T-helper 2 cell treated with Interferon-gamma antibody and Interleukin-4, amounts not matched to agents 5 μg/mL and 100 μg/mL, for 36 hours (primary cell): ENCODE measurements at regions not wholly inside any gene's neighbourhood (a gene's known extent, or its start where the extent isn't known, plus 50 kb on each side); places are given as distances from the start of the nearest gene placed in this dataset.

Source experiments
- DNase-seq: peaks from one replicate; pipeline ENCODE4 v3.0.0; 2021; ENCODE audit warnings: low spot score
- H3K27ac Mint-ChIP-seq: one replicate; pipeline ENCODE4 v1.8.0; 2021; ENCODE audit warnings: mild to moderate bottlenecking, mixed read lengths
- H3K27me3 Mint-ChIP-seq: one replicate; pipeline ENCODE4 v1.8.0; 2021; ENCODE audit warnings: low read depth, mixed read lengths
- H3K36me3 Mint-ChIP-seq: one replicate; pipeline ENCODE4 v1.8.0; 2021; ENCODE audit warnings: low read depth, mixed read lengths
- H3K4me1 Mint-ChIP-seq: one replicate; pipeline ENCODE4 v1.8.0; 2021; ENCODE audit warnings: low read depth, mixed read lengths
- H3K4me3 Mint-ChIP-seq: one replicate; pipeline ENCODE4 v1.8.0; 2022; ENCODE audit warnings: mild to moderate bottlenecking, moderate library complexity, mixed read lengths
- H3K9me3 Mint-ChIP-seq: one replicate; pipeline ENCODE4 v1.8.0; 2021; ENCODE audit warnings: mixed read lengths

DNA sequence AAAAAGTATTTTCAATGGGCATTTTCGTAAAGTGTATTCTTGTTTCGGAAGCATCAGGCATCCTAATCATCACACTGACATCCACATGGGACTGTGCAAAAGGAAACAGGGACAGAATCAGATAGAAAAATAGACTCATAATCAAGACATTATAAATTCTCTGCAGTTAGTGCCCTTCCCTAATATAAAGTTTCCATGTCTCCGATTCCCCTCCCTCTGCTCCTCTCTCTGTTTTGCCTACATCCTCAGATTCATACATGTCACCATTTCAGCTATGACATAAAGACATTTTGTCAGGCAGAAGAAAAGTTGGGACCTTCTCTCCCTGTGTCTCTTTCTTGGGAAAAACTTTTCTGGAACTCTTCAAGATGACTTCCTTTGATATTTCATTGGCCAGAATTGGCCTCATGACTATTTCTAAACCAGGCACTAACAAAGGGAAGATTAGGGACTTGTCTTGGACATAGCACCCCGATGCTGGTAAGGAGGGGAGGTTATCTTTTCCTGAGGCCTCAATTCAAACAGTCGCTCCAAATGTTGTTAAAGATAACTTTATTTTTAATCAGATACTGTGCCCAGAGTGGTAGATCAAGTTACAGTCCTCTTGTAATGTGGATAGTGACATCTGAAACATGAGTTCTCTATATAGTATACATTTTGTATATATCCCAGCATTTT lies 212.1 kb upstream of the BTG1 start:
- peaks cover 41% of the 10 kb centered on the region for H3K36me3 Mint-ChIP-seq
- H3K27me3 Mint-ChIP-seq: no peaks in the 10 kb centered on the region
- peaks cover 57% of the 10 kb centered on the region for H3K9me3 Mint-ChIP-seq
- no peak for DNase-seq
- H3K27ac Mint-ChIP-seq: no peak overlapping the region
- H3K4me1 Mint-ChIP-seq: peaks cover 39% of the 10 kb centered on the region
- H3K4me3 Mint-ChIP-seq: no peak overlapping the region

DNA sequence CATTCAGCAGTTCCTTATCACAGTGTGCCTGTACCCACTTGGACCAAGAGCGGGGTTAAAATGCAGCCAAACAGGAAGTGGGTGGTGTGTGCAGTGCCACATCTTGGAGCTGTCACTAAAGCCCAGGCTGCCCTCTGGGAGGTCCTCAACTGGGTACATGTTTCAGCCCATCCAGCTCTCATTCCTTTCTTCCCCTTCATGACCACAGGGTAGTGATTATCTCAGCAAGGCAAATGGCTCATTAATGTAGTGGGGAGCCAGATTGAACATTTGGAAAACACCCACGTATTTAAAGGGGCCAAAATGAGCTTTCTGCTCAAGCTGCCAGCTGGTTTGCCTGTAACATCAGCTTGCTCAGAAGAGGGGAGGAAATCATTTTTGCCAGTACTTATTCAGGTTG lies 210.8 kb upstream of the BTG1 start:
- H3K27ac Mint-ChIP-seq: no peak overlapping the region
- peaks cover 31% of the 10 kb centered on the region for H3K4me1 Mint-ChIP-seq
- no peaks in the 10 kb centered on the region for H3K27me3 Mint-ChIP-seq
- H3K9me3 Mint-ChIP-seq: peaks cover 51% of the 10 kb centered on the region
- H3K4me3 Mint-ChIP-seq: no peak overlapping the region
- no peak for DNase-seq
- peaks cover 34% of the 10 kb centered on the region for H3K36me3 Mint-ChIP-seq

DNA sequence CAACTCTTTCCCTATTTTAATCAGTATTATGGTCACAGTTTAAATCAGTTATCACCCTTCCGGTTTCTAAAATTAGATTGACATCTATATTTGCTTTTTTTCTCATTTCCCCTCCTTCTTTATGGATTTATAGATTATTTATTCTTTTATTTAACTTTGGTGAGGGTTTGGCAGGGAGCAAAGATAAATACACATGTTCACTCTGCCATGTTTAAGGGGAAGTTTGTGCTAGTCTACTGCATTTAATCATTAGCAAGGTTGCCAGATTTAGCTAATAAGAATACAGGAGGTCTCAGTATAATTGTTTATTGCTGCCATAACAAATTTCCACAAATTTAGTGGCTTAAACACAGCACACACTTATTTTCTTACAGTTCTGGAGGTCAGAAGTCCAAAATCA lies 204.0 kb upstream of the BTG1 start:
- Mint-ChIP-seq H3K27me3 (no peaks in the 10 kb centered on the region), H3K4me1 (no peaks in the 10 kb centered on the region)

DNA sequence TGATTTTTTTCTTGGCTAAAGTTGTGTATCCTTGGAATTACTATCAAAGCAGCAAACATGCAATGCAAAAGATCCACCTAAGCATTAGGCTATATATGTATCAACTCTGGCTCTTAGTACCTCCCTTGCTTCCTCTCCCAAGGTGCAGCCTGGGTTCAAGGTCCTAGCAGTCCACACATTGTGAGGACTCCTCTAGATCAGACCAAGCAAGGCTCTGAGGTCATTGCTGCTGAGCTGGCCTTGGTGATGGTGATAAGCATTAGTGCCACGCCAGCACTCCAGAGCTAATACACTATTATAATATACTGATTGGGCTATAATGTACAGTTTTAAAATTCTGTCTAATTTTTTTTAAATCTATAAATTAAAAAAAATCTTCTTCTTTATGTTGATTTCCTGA lies 196.9 kb upstream of the BTG1 start:
- Mint-ChIP-seq H3K36me3 (peaks cover 2% of the 10 kb centered on the region), H3K4me1 (peaks cover 14% of the 10 kb centered on the region), H3K4me3 (no peak overlapping the region), H3K9me3 (no peaks in the 10 kb centered on the region), H3K27ac (no peak overlapping the region), H3K27me3 (no peaks in the 10 kb centered on the region)
- DNase-seq: no peak

More for the DNA sequence above, 204.0 kb upstream of the BTG1 start:
- Mint-ChIP-seq H3K27ac (no peak overlapping the region), H3K9me3 (no peaks in the 10 kb centered on the region), H3K36me3 (no peaks in the 10 kb centered on the region), H3K4me3 (no peak overlapping the region)
- no peak for DNase-seq

GRCh38 chr12:92341065-92341668 lies 195.5 kb upstream of the BTG1 start:
- no peaks in the 10 kb centered on the region for H3K27me3 Mint-ChIP-seq
- peak; percentile 32 for DNase-seq
- no peaks in the 10 kb centered on the region for H3K9me3 Mint-ChIP-seq
- peaks cover 14% of the 10 kb centered on the region for H3K4me1 Mint-ChIP-seq
- H3K27ac Mint-ChIP-seq: peak overlapping the region; percentile 56
- peak overlapping the region; percentile 59 for H3K4me3 Mint-ChIP-seq
- peaks cover 2% of the 10 kb centered on the region for H3K36me3 Mint-ChIP-seq

DNA sequence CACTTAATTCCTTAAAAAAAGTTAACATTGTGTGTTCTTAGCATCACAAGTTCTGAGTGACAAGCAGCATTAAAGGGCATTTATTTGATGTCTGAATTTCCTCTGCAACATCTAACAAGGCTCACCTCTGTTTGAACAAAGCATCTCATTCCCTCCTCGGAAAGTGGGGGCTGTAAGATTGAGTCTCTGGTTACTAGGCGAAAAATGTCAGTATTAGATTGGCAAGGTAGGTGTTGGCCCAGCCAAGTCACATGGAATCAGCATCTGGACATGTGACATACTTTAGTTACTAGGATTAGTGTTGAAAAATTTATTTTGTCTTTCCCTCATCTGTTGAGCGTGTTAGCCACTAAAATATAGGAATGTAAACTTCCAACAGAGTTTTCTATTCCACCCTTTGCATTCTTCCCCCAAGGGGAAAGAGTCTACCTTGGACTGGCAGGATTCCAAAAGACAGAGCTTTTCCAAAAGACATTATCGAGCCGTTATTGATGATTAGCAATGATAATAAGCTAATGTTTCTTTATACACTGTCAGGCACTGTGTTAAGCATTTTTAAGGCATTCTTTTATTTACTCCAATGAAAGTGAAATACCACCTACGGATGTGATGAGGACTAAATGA lies 194.9 kb upstream of the BTG1 start:
- Mint-ChIP-seq H3K27ac (no peak overlapping the region), H3K9me3 (no peaks in the 10 kb centered on the region), H3K36me3 (peaks cover 2% of the 10 kb centered on the region), H3K4me3 (peak overlapping the region; percentile 59), H3K4me1 (peaks cover 14% of the 10 kb centered on the region), H3K27me3 (no peaks in the 10 kb centered on the region)
- DNase-seq: no peak

- Mint-ChIP-seq H3K4me1 (peaks cover 14% of the 10 kb centered on the region), H3K27ac (no peak overlapping the region), H3K4me3 (no peak overlapping the region), H3K9me3 (no peaks in the 10 kb centered on the region), H3K27me3 (no peaks in the 10 kb centered on the region), H3K36me3 (peaks cover 2% of the 10 kb centered on the region)
- DNase-seq: no peak
These were observed 194.4 kb upstream of the BTG1 start for GRCh38 chr12:92340003-92340402.

DNA sequence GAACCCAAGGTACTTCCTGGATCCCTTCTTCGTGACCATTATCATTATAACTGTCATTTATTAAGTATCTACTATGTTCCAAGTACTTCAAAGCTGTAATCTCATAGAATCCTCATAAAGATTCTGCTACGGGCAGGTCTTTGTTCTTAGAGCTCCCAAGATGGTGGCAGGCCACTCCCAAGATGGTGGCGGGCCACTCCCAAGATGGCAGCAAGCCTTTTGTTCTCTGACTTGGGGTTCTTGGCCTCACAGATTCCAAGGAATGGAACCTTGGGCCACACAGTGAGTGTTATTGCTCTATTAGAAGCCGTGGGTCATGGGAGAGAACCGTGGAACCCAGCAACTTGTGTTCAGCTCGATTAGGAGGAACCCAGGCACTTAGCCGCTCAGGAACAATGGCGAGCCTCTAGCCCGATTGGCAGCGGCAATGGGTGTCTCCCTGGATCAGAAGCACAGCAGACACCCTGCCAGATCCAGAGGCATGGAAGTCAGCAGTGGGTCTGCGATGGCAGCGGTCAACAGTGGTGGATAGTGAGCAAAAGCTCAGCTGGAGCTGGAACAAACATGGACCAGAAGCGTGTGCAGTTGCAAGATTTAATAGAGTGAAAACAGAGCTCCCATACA lies 193.7 kb upstream of the BTG1 start:
- Mint-ChIP-seq H3K4me1 (peaks cover 14% of the 10 kb centered on the region), H3K4me3 (no peak overlapping the region), H3K36me3 (peaks cover 2% of the 10 kb centered on the region), H3K9me3 (no peaks in the 10 kb centered on the region), H3K27ac (no peak overlapping the region), H3K27me3 (peaks cover 2% of the 10 kb centered on the region)
- DNase-seq: no peak

- H3K9me3 Mint-ChIP-seq: no peaks in the 10 kb centered on the region
- no peak overlapping the region for H3K4me3 Mint-ChIP-seq
- peaks cover 2% of the 10 kb centered on the region for H3K36me3 Mint-ChIP-seq
- peaks cover 7% of the 10 kb centered on the region for H3K27me3 Mint-ChIP-seq
- DNase-seq: no peak
- peaks cover 19% of the 10 kb centered on the region for H3K4me1 Mint-ChIP-seq
- H3K27ac Mint-ChIP-seq: no peak overlapping the region
These were observed 193.0 kb upstream of the BTG1 start for GRCh38 chr12:92338671-92339070.

DNA sequence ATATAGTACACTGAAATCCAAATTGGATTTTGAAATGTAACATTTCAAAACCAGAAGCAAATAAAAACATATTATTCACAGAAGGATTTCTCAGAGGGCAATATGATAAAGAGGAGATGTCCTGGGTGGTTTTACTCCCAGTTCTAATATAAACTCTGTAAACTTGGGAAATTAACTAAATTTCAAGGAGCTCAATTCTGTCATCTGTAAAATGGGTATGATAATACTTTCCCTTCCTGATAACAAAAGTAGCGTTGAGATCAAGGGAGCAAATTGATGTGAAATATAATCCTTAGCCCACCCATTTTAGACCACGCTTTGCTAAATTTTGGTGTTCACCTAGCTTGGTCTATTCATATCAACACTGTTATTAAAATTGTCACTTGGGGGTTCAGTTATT lies 192.5 kb upstream of the BTG1 start:
- Mint-ChIP-seq H3K4me1 (peaks cover 25% of the 10 kb centered on the region), H3K9me3 (no peaks in the 10 kb centered on the region), H3K27ac (no peak overlapping the region), H3K27me3 (peaks cover 9% of the 10 kb centered on the region), H3K4me3 (no peak overlapping the region), H3K36me3 (peaks cover 2% of the 10 kb centered on the region)
- DNase-seq: no peak

GRCh38 chr12:92337128-92337527 lies 191.5 kb upstream of the BTG1 start:
- H3K4me1 Mint-ChIP-seq: peaks cover 34% of the 10 kb centered on the region
- DNase-seq: no peak
- H3K27ac Mint-ChIP-seq: no peak overlapping the region
- no peak overlapping the region for H3K4me3 Mint-ChIP-seq
- H3K27me3 Mint-ChIP-seq: peaks cover 15% of the 10 kb centered on the region
- no peaks in the 10 kb centered on the region for H3K9me3 Mint-ChIP-seq
- H3K36me3 Mint-ChIP-seq: peaks cover 2% of the 10 kb centered on the region

DNA sequence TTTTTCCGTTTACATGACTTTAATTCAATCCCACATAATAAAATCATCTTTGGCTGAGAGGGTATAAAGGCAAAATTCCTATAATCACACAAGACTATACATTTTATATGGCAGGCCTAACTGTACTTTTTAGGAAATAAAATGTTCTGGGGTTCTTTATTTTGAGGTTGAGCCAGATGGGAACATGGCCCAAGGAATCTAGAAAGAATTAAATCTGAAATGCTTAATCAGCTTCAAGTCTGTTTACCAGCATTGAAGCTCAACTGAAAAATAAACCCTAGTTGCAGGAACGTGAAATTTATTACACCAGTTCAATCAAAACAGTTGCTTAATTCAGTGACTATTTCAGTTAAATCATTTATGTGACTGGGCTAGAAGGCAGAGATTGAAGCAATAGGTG lies 191.0 kb upstream of the BTG1 start:
- Mint-ChIP-seq H3K27ac (no peak overlapping the region), H3K36me3 (peaks cover 2% of the 10 kb centered on the region), H3K9me3 (no peaks in the 10 kb centered on the region), H3K4me3 (no peak overlapping the region), H3K27me3 (peaks cover 15% of the 10 kb centered on the region), H3K4me1 (peaks cover 36% of the 10 kb centered on the region)
- no peak for DNase-seq

GRCh38 chr12:92335831-92336230 lies 190.2 kb upstream of the BTG1 start:
- DNase-seq: no peak
- H3K27ac Mint-ChIP-seq: no peak overlapping the region
- H3K4me1 Mint-ChIP-seq: peaks cover 28% of the 10 kb centered on the region
- no peak overlapping the region for H3K4me3 Mint-ChIP-seq
- H3K27me3 Mint-ChIP-seq: peaks cover 15% of the 10 kb centered on the region
- H3K36me3 Mint-ChIP-seq: peaks cover 2% of the 10 kb centered on the region
- no peaks in the 10 kb centered on the region for H3K9me3 Mint-ChIP-seq

DNA sequence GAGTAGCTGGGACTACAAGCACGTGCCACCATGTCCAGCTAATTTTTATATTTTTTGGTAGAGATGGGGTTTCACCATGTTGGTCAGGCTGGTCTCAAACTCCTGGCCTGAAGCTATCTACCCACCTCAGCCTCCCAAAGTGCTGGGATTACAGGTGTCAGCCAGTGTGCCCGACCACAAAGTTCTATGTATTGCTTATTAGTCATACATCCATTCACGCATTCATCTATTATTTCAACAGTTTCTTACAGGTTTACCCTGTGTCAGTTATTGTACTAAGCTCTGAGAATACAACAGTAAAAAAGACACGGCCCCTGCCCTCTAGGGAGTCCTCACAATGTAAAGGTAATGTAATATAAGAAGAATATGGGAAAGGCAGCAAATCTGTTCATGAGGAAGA lies 188.9 kb upstream of the BTG1 start:
- H3K4me3 Mint-ChIP-seq: no peak overlapping the region
- peaks cover 23% of the 10 kb centered on the region for H3K4me1 Mint-ChIP-seq

More for the DNA sequence above, 188.9 kb upstream of the BTG1 start:
- H3K36me3 Mint-ChIP-seq: peaks cover 2% of the 10 kb centered on the region
- no peak overlapping the region for H3K27ac Mint-ChIP-seq
- H3K27me3 Mint-ChIP-seq: peaks cover 15% of the 10 kb centered on the region
- no peak for DNase-seq
- no peaks in the 10 kb centered on the region for H3K9me3 Mint-ChIP-seq
